Activated CD8-positive, alpha-beta memory T cell treated with anti-CD3 and anti-CD28 coated beads for 36 hours (primary cell): ENCODE measurements at regions not wholly inside any gene's neighbourhood (a gene's known extent, or its start where the extent isn't known, plus 50 kb on each side); places are given as distances from the start of the nearest gene placed in this dataset.

Experiments
- CTCF ChIA-PET: fragments of 350-600 bp; sonication (Branson Sonifier 250); formaldehyde crosslinking; loops from one replicate; lab custom pipeline; 2021; ENCODE audit warnings: antibody characterized with exemption; lab: Charles Lee
- POLR2A ChIA-PET: fragments of 350-600 bp; sonication (Branson Sonifier 250); formaldehyde crosslinking; loops from one replicate; lab custom pipeline; 2021; ENCODE audit warnings: antibody characterized with exemption; lab: Charles Lee

DNA sequence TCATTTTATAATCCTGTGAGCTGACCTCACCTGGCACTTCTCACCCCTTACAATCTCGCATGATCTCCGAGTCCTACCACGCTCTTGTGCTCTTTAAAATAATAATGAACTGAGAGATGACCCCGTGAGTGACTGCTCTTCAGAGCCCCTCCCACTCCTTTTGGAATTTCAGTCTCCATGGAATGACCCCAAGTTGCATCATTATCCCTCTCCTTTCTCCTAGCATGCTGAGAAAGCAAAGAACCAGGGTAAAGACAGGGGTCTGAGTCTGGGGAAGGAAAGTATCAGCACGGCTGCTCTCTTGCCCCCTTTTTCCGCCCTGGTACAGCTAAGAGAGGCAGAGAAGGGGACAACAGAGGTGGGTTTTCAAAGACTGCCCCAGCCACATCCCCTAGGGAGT is 178.3 kb upstream of the PLEKHA5 start:
- POLR2A ChIA-PET = no interaction called here
- CTCF ChIA-PET = no interaction called here

DNA sequence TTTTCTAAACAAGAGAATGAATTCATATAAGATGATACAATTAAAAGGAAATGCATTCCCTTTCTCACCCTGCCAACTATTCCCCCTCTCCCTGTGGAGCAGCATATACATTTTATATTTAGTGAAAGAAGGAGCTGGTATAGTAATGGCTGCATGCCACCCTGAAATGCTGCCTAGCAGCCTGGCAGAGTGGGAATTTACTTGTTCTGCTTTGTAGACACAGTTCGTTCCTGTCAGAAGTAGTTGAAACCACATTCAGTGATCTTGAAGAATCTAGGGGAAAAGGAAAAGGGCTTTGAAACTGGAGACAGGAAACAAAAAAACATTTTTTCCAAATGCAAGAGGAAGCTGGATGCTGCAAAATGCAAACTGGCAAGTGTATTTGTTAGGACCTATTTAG is 176.0 kb upstream of the PLEKHA5 start:
- POLR2A ChIA-PET = no interaction called here
- CTCF ChIA-PET = no interaction called here

DNA sequence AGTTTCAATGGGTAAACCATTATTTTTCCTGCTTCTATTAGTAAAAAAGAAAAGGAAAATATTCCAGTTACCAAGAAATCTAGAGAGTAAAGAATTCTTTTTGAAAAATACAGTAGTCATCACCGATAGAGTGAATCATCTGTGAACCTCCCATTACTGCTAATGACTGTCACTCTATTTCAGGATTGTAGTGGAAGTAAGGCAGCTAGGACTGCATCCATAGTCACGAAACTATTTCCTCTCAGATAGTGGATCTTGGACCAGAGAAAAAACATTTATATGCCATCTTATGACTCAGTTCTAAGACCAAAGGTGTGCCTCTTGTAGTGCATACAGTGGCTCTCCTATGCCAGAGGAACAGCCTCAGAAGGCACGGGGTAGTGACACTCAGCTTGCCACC is 173.9 kb upstream of the PLEKHA5 start:
- POLR2A ChIA-PET = no interaction called here
- CTCF ChIA-PET = no interaction called here

DNA sequence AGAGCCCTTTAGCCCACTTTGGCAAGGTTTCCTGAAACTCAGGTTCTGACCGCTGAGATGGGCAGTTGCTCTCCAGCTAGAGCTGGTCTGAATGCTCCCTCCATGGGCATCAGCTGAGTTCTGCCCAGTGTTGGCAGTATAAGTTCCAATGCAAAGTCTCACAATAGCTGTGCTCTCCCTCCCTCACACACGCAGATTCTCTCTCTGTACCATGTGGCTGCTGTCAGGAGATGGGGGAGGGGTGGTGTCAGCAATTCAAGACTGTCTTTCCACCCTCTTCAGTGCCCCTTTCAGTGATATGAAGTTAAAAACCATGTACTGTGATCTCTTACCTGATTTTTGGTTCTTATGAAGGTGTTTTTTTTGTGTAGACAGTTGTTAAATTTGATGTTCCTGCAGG is 164.3 kb upstream of the PLEKHA5 start:
- POLR2A ChIA-PET = no interaction called here
- CTCF ChIA-PET = no interaction called here

DNA sequence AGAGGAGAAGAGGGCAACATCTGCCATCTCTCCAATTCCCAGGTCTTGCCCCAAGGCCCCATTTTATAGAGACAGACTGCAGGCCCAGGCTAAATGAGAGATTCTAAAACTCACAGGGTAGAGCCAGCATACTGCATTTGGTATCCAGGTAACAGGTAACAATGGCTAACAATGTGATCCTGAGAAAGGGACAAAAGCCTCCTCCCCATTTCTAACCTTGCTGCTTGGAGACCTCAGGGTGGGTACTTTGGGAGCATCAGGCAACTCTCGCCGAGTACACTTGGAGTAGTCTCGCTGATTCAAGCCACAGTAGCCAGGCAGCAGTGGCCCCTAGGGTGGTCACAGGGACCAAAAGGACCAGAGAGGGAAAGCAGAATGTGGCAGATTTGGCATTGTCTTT is 162.6 kb upstream of the PLEKHA5 start:
- CTCF ChIA-PET = no interaction called here
- POLR2A ChIA-PET = no interaction called here

DNA sequence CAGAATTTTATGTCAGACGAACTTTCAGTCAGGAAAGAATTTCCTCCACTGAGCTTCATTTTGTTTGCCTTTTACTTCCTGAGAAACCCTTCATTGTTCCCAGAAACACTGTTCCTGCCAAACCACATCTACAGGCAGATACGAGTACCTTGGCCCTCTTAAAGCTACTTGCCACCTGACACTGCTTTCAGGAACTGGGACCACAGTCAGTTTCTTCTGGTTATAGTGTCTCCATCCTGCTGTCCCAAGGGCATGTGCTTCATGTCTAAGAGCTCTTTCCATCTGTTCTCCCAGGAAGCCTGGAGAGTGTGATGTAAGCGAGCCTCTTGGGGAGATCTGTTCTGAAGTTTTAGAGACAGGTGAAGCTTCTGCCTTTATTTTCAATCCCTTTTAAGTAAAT is 161.7 kb upstream of the PLEKHA5 start:
- POLR2A ChIA-PET = no interaction called here
- CTCF ChIA-PET = no interaction called here

DNA sequence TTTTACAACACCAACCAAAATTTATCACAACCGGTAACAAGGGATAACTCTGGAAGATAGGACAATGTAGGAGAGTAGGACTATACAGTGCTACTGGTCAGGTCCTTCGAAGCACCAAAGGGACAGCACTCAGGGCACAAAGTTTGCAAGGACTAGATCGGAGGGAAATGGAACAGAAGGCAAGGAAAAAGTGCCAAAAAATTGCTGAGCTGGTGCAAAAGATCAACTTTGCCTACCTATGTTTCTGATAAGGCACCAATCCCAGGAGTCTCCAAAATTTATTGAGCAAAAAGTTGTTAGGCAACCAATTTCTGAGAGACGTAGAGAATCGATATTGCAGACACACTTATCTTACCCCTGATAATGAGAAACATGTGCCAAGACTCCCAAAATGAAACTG is 160.0 kb upstream of the PLEKHA5 start:
- POLR2A ChIA-PET = no interaction called here
- CTCF ChIA-PET = no interaction called here

DNA sequence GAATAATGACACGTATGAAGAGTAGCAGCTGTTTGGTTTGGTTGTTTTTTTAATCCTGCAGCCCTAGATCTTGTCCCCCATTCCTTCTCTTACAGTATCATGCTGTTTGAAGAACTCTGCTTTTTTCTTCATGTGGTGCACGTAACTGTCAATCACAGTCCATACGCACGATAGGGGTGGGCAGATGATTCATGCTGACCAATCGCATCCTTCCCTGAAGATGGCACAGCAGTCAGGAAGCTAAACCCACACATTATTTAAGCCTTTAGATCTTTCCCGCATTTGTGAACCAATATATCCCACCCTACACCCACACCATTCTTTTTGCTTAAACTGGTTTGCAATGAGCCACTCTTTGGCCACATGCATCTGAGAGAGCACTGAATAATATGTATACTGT is 158.9 kb upstream of the PLEKHA5 start:
- ChIA-PET POLR2A (no interaction called here), CTCF (no interaction called here)

DNA sequence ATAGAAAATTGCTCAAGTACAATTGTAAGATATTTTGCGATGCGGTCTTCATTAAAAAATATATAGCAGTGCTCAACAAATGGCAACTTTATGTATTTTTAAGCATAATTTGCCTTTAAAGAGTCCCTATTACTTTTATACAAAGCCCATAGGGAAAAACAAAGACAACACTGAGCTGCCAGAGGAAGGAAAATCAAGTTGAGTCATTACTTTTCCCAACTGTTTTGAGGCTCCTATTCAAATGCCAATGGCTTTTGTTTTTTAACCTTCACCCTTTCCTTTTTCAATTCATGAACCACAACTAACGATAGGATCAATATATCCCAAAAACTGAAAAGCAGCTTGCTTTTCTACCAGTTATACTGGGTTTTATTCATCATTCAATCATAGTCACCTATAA is 157.6 kb upstream of the PLEKHA5 start:
- POLR2A ChIA-PET = no interaction called here

DNA sequence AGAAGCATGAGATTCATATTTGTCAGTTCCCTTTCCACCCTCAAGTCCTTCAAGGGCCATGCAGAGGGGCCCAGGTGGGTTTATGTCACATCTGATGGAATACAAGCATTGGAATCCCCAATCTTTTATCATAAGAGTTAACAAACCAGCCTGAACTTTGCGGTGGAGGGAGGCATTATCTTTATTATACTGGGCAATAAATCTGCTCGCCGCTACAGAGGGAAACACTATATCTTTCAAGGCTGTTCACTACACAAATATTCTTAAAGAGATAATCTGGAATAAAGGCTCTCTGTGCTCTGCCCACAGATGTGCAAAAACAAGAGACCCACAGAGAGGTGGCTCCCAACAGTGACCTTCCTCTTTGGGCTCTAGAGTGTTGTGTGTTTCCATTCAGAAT is 153.6 kb upstream of the PLEKHA5 start:
- CTCF ChIA-PET = no interaction called here
- POLR2A ChIA-PET = no interaction called here

More for the DNA sequence above, 157.6 kb upstream of the PLEKHA5 start:
- CTCF ChIA-PET = no interaction called here

DNA sequence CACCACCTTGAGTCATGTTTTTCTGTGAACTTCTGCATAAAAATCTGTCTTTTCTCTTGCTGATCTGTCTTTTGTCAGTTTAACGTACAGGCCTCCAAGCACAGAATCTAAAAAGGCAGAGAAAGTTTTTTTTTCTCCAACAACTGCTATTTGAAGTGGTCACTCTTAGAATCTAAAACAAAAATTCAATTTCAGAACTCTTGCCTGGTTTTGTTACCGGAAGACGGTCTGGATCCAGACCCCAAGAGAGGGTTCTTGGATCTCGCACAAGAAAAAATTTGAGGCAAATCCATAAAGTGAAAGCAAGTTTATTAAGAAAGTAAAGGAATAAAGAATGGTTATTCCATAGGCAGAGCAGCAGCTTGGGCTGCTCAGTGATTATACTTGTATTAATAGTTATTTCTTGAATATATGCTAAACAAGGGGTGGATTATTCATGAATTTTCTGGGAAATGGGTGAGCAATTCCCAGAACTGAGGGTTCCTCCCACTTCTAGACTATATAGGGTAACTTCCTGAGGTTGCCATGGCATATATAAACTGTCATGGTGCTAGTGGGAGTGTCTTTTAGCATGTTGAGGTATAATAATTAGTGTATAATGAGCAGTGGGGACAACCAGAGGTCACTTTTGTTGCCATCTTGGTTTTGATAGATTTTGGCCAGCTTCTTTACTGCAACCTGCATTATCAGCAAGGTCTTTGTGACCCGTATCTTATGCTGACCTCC is 150.0 kb upstream of the PLEKHA5 start:
- CTCF ChIA-PET = interaction anchor here (0.6 to 1.4 kb wide), 2 partner anchors 146 to 160 kb away, joined by 3 read pairs; no protein-coding TSS in a partner anchor
- POLR2A ChIA-PET = no interaction called here

DNA sequence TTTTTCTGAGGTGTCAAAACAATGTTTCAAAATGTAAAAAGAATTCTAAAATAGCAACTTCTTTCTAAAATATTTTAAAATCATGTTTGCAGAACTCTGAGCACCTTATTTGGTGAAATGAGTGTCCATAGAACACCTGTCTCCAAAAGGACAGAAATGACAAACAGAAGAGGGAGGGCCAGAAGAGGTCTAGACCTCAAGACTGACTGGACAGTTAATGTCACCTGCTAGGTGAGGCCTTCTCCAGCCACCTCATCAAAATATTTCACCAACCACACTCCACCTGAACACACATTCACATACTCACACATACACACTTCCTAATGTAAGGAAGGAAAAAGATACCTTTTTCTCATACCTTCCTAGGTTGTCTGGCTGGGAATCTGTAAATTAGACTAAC is 147.8 kb upstream of the PLEKHA5 start:
- ChIA-PET CTCF (no interaction called here), POLR2A (no interaction called here)

DNA sequence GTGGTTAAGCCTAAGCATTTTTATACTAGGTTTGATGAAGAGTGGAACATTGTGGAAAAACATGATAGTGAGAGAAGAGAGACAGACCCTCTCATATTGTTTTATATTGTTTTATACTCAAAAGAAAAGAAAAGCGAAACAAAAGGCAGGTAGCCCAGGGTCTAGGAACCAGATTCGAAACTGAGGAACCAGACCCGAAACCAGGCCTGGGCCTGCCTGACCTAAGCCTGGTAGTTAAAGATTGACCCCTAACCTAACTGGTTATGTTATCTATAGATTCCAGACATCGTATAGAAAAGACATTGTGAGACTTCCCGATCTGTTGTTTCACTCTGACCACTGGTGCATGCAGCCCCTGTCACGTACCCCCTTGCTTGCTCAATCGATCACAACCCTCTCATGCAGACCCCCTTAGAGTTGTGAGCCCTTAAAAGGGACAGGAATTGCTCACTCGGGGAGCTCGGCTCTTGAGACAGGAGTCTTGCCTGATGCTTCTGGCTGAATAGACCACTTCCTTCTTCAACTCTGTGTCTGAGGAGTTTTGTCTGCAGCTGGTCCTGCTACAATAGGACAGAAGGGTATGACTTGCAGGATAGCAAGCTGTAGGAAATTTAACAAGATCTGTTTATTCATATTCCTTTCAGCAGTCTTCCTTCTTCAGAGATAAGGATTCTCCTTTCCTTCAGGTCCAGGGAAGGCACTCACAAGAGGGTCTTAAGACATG is 147.1 kb upstream of the PLEKHA5 start:
- ChIA-PET CTCF (no interaction called here), POLR2A (no interaction called here)

DNA sequence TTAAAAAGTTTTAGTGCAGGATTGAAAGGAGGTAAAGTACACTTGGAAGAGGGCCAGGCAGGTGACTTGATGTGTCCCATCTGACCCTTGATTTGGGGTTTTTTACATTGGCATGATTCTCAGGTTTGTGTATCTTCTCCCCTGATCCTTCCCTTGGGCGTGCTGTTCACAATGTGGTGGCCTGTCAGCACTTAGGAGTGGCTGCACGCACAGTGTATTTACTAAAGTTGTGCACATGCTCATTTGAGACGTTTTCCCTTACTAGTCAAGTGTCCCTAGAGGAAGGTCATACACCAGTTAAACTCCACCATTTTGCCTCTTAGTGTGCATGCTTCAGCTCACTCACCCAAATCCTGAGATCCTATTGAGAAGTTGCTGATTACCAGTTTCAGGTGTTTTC is 145.7 kb upstream of the PLEKHA5 start:
- CTCF ChIA-PET = no interaction called here
- POLR2A ChIA-PET = no interaction called here

DNA sequence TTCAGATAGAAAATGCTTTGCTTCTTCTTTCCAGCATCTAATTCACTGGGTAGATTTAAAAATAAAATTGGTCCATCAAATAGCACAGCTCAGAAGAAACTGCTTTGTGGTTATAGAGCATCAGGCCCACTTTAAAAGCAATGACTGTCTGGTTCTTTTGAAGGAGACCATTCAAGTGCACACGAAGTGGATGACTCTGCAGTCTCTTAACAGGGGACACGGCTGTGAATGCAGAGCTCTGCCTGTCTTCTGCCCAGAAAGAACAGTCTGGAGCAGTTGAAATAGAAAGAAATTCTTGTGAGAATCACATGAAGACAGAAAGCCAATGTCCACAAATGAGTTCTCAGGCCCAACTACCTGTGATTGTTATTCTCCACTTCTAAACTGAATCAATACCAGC is 138.7 kb upstream of the PLEKHA5 start:
- ChIA-PET POLR2A (no interaction called here), CTCF (no interaction called here)

DNA sequence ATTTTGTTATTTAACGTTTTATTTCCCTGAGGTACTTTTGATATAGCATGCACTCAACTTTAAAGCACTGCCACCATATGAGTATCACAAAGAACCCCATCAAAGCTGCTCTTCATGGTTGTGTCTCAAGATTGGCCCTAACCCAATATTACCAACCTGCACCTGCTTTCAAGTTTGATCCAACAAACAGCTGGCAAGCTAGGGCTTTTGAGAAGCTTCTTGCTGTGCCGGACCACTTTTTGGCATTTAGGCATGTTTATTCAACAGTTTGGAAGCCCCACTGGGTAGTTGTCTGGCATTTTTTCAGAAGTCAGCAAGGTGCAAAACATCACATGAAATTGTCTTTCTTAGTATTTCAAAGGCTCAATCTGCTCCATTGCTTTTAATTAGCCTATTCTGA is 137.2 kb upstream of the PLEKHA5 start:
- ChIA-PET POLR2A (no interaction called here), CTCF (no interaction called here)

DNA sequence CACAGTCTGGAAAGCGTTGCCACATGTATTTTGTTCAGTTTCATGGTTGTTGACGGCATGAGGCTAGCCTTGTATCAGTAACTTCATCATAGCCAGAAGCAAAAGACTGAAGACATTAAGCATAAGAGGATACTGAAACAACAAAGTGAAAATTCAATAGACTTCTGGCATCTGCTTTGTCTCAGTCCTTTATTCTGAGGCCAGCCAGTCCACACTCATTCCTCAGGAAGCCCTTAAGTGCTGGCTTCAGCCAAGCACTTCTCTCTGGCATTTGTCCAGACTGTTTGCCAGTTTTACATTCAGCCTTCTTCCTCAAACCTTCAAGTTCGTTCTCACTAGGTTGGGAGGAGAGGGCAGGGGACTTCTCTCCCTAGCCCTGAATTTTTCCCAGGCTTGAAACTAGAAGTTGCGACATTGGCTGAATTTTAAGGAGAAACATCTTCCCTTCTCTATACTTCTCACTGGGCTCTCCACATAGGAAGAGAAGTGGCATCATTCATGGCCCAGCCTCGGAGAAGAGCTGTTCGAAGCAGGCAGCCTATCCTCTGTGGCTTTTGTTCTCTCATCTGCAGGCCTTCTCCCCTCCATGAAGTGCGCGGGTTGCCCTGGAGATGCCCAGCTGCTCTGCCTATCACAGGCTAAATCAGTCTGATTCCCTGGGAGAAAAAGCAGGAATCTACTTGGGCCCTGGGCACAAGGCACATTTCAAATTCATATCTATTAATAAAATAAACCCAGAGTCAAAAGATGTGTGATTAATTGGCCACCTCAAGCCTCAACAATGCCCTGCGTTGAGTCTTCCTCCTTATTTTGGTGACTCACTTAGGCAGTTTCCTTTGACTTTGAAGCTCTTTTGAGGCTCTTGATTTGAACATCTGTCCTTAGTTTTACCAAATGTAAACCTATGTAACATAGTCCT is 130.9 kb upstream of the PLEKHA5 start:
- POLR2A ChIA-PET = no interaction called here
- CTCF ChIA-PET = no interaction called here

DNA sequence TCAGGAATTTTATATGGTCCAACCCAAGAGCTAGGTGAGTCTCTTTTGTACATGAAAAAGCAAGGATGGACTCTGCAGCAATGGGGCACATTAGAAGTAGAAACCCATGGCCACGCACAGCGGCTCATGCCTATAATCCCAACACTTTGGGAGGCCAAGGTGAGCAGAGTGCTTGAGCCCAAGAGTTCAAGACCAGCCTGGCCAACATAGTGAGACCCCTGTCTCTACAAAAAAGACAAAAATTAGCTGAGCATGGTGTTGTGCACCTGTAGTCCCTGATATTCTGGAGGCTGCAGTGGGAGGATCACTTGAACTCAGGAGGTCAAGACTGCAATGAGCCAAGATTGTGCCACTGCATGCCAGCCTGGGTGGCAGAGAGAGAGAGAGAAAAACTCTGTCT is 128.7 kb upstream of the PLEKHA5 start:
- POLR2A ChIA-PET = no interaction called here

DNA sequence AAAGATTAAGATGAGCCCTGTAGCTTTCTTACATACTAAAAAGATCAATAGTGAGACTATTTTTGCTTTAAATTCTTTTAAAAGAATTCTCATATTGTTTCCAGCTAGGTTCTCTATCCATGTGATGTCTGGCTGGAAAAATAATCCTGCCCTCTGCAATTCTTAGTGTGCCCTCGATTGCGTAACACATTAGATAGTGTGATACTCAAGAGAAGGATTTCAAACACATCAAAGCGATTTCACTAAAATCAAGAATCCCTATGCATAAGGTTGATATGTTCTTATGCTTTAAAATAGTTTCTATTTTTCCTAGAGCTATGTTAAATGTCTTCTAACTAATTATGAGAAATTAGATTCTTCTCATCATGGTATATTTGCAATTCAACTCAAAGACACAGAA is 127.3 kb upstream of the PLEKHA5 start:
- CTCF ChIA-PET = no interaction called here

More for the DNA sequence above, 128.7 kb upstream of the PLEKHA5 start:
- CTCF ChIA-PET = no interaction called here

DNA sequence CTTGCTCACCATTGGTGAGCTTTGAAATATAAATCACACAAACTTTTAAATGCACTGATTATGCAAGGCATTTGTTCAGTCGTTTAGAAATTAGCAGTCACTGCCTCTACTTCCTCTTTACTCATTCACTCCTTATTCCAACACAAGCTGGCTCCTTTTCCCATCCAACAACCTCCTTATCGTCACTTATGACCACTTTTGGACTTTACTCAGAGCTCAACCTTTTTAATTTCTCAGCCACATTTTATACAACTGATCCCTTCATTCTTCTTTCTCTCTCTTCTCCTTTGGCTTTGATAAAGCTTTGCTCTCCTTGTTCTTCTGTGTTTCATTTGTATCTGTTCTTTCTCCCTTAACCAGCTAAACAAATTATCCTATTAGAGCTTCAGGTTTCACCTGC is 126.4 kb upstream of the PLEKHA5 start:
- ChIA-PET POLR2A (no interaction called here), CTCF (no interaction called here)

More for the DNA sequence above, 127.3 kb upstream of the PLEKHA5 start:
- POLR2A ChIA-PET = no interaction called here
